ENCODE measurements at regions not wholly inside any gene's neighbourhood (a gene's known extent, or its start where the extent isn't known, plus 50 kb on each side); places are given as distances from the start of the nearest gene placed in this dataset.

- no peak for DNase-seq
Observed at GRCh38 chr3:155029941-155030340, 50.2 kb upstream of the MME start.

GRCh38 chr3:155026999-155027591 lies 53.0 kb upstream of the MME start:
- peak; percentile 56 for DNase-seq

GRCh38 chr3:155024006-155024638 lies 56.0 kb upstream of the MME start:
- DNase-seq = no peak

DNA sequence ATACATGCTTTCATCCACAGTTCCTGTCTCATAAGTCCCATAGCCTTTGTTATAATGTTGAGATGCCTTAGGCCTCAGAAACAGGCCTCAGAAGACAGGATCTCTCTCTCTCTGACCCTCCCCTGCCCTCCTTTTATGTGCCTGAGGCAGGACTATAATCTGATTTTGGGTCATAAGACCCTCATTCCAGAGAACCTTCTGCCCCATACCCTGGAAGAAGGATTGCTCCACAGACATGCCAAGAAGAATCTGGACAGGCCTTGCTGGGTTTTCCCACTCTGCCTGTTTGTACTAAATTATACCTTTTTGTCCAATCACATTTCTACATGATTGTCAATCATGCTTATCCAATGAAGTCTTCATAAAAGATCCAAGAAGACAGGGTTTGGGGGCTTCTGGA lies 57.2 kb upstream of the MME start:
- DNase-seq = no peak

DNA sequence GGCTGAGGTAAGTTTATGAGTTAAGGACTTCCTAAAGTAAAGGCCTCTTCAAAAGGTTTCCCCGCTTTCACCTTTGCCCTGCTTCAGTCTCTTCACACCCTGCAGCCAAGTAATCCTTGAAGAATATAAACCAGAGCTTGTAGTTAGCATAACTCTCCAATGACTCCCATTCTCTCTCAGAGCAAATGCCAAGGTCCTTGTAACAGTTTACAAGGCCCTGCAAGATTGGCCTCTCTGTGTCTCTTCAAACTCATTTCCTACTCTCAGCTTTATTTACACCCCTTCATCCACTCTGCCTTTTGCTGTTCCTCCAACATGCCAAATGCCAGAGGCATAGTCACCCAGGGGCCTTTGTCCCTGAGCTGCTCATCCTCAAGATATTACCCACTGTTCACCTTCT lies 60.5 kb upstream of the MME start:
- DNase-seq = no peak

DNA sequence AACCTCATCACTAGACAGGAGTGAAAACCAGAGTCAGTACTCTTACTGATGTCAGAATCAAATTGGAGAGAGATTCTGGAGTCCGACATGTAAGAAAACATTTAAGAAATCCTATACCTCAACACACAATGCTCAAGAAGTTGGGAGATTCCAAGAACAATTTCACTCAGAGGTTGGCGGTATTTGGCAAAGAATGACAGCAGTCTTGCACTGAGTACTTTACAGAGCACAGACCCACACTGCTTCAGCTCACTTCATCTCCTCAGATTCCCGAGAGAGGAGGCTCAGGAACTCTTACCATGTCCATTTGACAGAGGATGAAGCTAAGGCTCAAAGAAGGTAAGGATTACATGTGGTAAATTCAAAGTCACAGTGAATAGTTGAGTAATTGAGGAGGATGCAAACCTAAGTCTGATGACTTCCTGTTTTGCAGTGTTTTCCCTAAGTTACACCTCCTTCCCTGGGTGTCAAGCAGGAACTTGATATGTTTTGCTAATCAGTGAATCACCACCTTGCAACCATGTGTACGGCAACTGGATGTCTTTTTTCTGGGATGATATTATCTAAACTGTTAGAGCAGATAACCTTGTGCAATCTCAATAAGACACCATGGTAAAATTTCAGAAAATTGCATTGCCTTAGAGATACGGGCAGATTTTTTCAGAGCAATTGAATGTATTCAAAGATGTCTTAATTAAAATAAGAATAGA lies 61.3 kb upstream of the MME start:
- DNase-seq = peak; percentile 78

DNA sequence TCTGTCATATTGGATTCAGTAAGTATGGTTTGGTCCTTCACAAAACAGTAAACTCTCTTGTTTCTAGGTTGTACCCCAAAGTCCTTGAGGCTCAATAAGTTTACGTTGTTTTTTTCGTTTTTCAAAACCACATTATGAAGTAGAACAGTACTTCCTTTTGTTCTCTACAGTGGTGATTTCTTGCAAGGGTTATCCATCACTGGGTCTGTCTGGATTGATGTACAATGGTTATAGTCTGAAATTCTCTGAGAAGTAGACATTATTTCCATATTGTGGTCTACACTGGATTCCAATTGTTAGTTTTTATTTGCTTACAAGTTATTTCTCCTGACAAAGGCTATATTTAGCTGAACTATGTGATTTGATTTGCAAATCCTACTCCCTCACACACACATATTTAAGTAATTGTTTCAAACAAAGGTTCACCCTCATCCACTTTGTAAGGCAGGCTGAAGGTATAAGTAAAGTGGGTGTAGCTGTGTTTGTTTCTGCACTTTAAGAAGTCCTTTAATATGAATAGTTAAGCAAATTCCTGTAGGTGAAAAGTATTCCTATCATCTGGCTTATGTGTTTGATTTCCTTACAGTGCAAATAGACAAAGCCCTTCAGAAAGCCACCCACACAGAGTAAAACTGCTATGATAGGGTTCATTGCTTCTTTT lies 64.2 kb upstream of the MME start:
- DNase-seq = no peak

- no peak for DNase-seq
Observed at GRCh38 chr3:155014953-155015352, 65.2 kb upstream of the MME start.

GRCh38 chr3:155013427-155013826 lies 66.7 kb upstream of the MME start:
- DNase-seq = no peak

DNA sequence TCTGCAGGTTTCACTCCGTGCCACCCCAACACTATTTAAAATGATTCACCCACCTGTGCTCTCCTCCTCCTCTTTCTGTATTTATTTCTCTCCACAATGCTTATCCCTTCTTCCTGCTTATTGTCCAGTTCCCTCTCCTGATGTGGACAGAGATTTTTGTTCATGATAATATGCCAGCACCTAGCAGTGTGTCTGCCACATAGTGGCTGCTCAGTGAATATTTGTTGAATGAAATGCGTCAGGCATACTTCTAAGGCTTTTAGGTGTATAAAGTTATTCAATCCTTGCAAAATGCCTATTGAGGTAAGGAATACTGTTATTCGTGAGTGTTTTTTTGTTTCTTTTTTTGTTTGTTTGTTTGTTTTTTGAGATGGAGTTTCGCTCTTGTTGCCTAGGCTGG lies 67.5 kb upstream of the MME start:
- DNase-seq = no peak

GRCh38 chr3:155010416-155010815 lies 69.7 kb upstream of the MME start:
- no peak for DNase-seq

DNA sequence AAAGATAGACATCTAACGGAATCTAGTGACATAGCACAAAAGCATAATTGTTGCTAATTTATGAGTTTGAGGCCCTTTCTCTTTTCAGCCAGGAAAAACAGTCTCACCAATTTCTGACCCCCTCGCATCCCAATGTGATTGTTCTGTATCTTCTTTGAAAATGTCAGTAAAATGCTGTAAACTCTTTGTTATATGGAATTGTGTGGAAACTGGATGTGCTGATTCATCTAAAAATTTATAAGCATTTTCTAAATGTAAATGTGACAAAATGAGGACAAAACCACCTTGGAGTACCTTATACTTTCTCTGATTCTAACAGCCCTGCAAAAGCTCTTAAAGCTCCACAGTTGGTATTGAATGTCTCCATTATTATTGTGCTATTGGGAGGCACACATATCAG lies 70.9 kb upstream of the MME start:
- DNase-seq = no peak

GRCh38 chr3:155007729-155008128 lies 72.4 kb upstream of the MME start:
- DNase-seq = no peak

GRCh38 chr3:155001289-155002010 lies 78.7 kb upstream of the MME start:
- peak; percentile 83 for DNase-seq

DNA sequence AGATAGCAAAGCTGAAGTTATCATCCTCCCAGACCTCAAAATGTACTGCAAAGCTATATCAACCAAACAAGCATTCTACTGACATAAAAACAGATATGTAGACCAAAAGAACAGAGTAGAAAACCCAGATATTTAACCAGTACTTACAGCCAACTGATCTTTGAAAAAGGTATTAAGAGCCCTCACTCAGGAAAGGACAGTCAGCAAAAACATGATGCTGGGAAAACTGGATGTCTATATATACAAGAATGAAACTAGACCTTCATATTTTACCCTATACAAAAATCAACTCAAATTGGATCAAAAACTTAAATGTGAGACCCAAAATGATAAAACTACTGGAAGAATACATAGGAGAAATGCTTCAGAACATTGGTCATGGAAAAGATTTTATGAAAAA lies 87.5 kb upstream of the MME start:
- no peak for DNase-seq

DNA sequence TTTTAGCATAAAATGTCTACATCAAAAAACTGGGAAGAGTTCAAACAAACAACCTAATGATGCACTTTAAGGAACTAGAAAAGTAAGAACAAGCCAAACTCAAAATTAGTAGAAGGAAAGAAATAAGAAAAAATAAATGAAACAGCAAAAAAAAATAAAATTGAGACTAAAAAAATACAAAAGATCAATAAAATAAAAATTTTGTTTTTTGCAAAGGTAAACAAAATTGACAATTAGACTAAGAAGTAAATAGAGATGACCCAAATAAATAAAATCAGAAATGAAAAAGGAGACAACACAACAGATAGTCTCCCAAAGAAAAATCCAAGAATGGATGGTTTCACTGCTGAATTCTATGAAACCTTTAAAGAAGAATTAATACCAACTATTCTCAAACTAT lies 89.6 kb upstream of the MME start:
- no peak for DNase-seq

DNA sequence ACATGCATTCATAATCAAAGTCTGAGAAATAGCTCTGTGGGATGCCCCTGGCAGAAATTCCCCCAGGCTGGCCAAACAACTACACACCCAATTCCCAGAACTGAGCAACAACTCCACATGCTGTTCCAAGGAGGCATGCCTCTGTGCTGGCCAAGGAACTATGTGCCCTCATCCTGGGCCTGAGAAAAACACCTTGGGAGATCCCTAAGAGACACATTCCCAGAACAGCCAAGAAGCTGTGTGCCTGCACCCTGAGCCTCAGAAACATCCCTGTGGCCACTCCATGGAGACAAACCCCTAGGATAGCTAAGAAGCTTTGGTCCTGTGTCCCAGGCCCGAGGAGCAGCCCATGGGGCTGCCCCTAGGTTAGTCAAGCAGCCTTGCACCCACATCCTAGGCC lies 92.3 kb upstream of the MME start:
- DNase-seq = no peak

DNA sequence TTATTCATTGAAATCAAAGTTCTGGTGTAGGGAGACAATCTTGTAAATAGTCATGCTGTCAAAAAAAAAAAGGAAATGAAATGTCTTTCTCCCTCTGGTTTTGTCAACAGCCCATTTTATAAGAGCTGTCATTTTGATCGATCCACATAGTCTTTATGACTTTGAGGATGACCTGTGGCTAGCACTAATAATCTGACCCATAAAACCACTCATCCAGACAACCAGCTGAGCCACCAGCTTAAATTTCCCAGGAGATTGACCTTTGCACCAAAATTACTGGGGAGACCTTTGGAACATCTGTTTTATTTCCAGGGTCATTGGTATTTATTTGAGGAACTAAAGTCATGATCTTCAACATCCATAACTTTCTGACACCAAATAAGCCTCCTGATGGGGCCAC lies 98.5 kb upstream of the MME start:
- no peak for DNase-seq

DNA sequence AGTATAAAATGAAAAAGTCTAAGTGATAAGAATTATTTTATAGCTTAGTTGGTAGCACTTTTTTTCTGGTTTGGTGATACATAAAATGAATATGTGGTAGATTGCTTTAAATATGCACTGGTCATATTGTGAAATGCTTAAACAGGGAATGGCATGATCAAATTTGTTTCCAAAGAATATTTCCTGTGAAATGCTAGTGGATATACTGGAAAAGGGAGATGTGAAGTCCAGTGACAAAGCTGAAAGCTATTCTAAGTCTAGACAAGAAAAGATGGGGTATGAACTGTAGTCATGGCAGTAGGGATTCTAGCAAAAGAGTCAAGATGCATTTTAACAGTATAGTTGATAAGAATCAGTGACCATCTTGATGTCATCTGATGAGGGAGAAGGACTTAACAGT lies 98.9 kb upstream of the MME start:
- DNase-seq = no peak

- DNase-seq = peak; percentile 27
Observed at GRCh38 chr3:154979331-154979730, 100.8 kb upstream of the MME start.

DNA sequence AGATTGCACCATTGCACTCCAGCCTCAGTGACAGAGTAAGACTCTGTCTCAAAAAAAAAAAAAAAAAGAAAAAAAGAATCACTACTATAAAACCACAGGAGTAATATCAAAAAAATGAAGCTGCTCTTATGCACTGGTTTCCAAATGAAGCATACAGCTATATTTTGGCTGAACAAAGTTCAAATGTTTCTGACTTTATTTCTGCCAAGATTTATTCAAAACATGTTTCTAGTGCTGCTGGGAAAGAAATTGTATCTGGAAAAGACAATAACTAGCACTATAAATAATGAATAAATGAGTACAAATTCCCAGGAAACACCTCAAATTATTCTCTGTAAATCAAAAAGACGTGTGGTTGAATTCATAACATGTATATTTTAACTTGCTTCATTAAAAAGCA lies 102.5 kb upstream of the MME start:
- DNase-seq = no peak

GRCh38 chr3:154976072-154976983 lies 103.8 kb upstream of the MME start:
- no peak for DNase-seq

Data from inflammatory macrophage treated with lipopolysaccharide for 4 hours (primary cell).